IMR-90 (cell line): ENCODE measurements at regions not wholly inside any gene's neighbourhood (a gene's known extent, or its start where the extent isn't known, plus 50 kb on each side); places are given as distances from the start of the nearest gene placed in this dataset.

Experiments
- ATAC-seq: fragments of 200-7000 bp; cut with Tn5 transposase; 2 replicates; pipeline ENCODE4 v1.9.1; 2020; ENCODE audit warnings: low read depth, mild to moderate bottlenecking, moderate library complexity
- BruUV-seq: library from RNA; stranded (reverse); fragments of 400-500 nt; replicated peaks from 2 replicates; lab custom pipeline; 2021; lab: Mats Ljungman, UMichigan
- CTCF ChIA-PET: fragments of 300-600 bp; formaldehyde crosslinking; extraction: SDS; loops from one replicate; lab custom pipeline; 2021; ENCODE audit warnings: antibody characterized with exemption; lab: Yijun Ruan, JAX
- POLR2A ChIA-PET: fragments of 300-600 bp; sonication (Branson Sonifier 250); formaldehyde crosslinking; loops from one replicate; lab custom pipeline; 2022; ENCODE audit warnings: antibody characterized with exemption; ENCODE audit not compliant: unreplicated experiment; lab: Charles Lee
- DNase-seq: peaks from one replicate; pipeline ENCODE4 v3.0.0; 2013
- H2AFZ ChIP-seq: replicated peaks from 2 replicates; pipeline ENCODE3; 2013; ENCODE audit warnings: low read length, mild to moderate bottlenecking; ENCODE audit not compliant: poor library complexity
- H2AK5ac ChIP-seq: 2 replicates; pipeline ENCODE4 v1.6.1; 2013; ENCODE audit warnings: low read depth, low read length, inconsistent platforms
- H2AK9ac ChIP-seq: replicated peaks from 2 replicates; pipeline ENCODE3; 2013; ENCODE audit warnings: mild to moderate bottlenecking, low read depth, low read length, moderate library complexity; ENCODE audit not compliant: poor library complexity
- H2BK120ac ChIP-seq: 2 replicates; pipeline ENCODE4 v1.6.1; 2013; ENCODE audit warnings: low read depth, low read length, inconsistent platforms
- H2BK15ac ChIP-seq: 3 replicates; pipeline ENCODE4 v1.6.1; 2013; ENCODE audit warnings: low read depth, low read length, inconsistent platforms
- H2BK20ac ChIP-seq: 2 replicates; pipeline ENCODE4 v1.6.1; 2013; ENCODE audit warnings: low read depth, mild to moderate bottlenecking, inconsistent platforms, low read length, moderate library complexity
- H2BK5ac ChIP-seq: 2 replicates; pipeline ENCODE4 v1.6.1; 2013; ENCODE audit warnings: mild to moderate bottlenecking, low read depth, low read length, inconsistent platforms; ENCODE audit not compliant: poor library complexity, severe bottlenecking
- H3K14ac ChIP-seq: replicated peaks from 2 replicates; pipeline ENCODE4 v1.6.1; 2013; ENCODE audit warnings: low read depth, low read length, inconsistent platforms
- H3K18ac ChIP-seq: 2 replicates; pipeline ENCODE4 v1.6.1; 2013; ENCODE audit warnings: low read depth, low read length, control low read depth
- H3K23ac ChIP-seq: 2 replicates; pipeline ENCODE4 v1.6.1; 2013; ENCODE audit warnings: low read depth, low read length, inconsistent platforms
- H3K27ac ChIP-seq: 2 replicates; pipeline ENCODE4 v1.5.1; 2013; ENCODE audit warnings: mild to moderate bottlenecking, control low read depth, low read length; ENCODE audit not compliant: insufficient read depth
- H3K27me3 ChIP-seq: 2 replicates; pipeline ENCODE4 v1.6.1; 2013; ENCODE audit warnings: low read length; ENCODE audit not compliant: control insufficient read depth, insufficient read depth
- H3K36me3 ChIP-seq: 2 replicates; pipeline ENCODE4 v1.6.1; 2013; ENCODE audit warnings: low read length, mixed read lengths; ENCODE audit not compliant: control insufficient read depth, insufficient read depth
- H3K4ac ChIP-seq: 2 replicates; pipeline ENCODE4 v1.6.1; 2013; ENCODE audit warnings: low read depth, low read length, inconsistent platforms
- H3K4me1 ChIP-seq: 2 replicates; pipeline ENCODE4 v1.6.1; 2013; ENCODE audit warnings: low read length, mixed read lengths; ENCODE audit not compliant: control insufficient read depth, insufficient read depth
- H3K4me2 ChIP-seq: 2 replicates; pipeline ENCODE4 v1.6.1; 2013; ENCODE audit warnings: low read depth, mild to moderate bottlenecking, control low read depth, low read length, moderate library complexity
- H3K4me3 ChIP-seq: 2 replicates; pipeline ENCODE4 v1.5.1; 2013; ENCODE audit warnings: low read depth, mild to moderate bottlenecking, control low read depth, low read length, moderate library complexity; ENCODE audit not compliant: insufficient read depth
- H3K56ac ChIP-seq: 2 replicates; pipeline ENCODE4 v1.6.1; 2013; ENCODE audit warnings: low read length, inconsistent platforms; ENCODE audit not compliant: insufficient read depth; ENCODE audit errors: extremely low read depth
- H3K79me1 ChIP-seq, 2 experiments: 2 replicates each; pipeline ENCODE4 v1.6.1; 2013; ENCODE audit warnings: low read length in 2 of 2, inconsistent platforms in 1 of 2, low read depth in 1 of 2
- H3K9ac ChIP-seq: 2 replicates; pipeline ENCODE4 v1.6.1; 2013; ENCODE audit warnings: low read depth, low read length, control low read depth
- H3K9me1 ChIP-seq: 2 replicates; pipeline ENCODE4 v1.6.1; 2013; ENCODE audit warnings: low read length, inconsistent platforms; ENCODE audit not compliant: insufficient read depth
- H3K9me3 ChIP-seq: 2 replicates; pipeline ENCODE4 v1.6.1; 2013; ENCODE audit warnings: low read length; ENCODE audit not compliant: control insufficient read depth, insufficient read depth
- H4K20me1 ChIP-seq: 2 replicates; pipeline ENCODE4 v1.6.1; 2013; ENCODE audit warnings: low read length, inconsistent platforms; ENCODE audit not compliant: insufficient read depth
- H4K5ac ChIP-seq: 2 replicates; pipeline ENCODE4 v1.6.1; 2013; ENCODE audit warnings: mild to moderate bottlenecking, low read depth, low read length, control low read depth
- H4K8ac ChIP-seq, 2 experiments: 2 replicates each; pipeline ENCODE4 v1.6.1; 2013; ENCODE audit warnings: low read depth in 2 of 2, low read length in 2 of 2, control low read depth in 1 of 2, inconsistent platforms in 1 of 2
- H4K91ac ChIP-seq: 2 replicates; pipeline ENCODE4 v1.6.1; 2013; ENCODE audit warnings: low read depth, low read length, inconsistent platforms; ENCODE audit not compliant: insufficient read depth
- BHLHE40 ChIP-seq: fragments of 150-350 bp; IDR thresholded peaks from 2 replicates; pipeline ENCODE4 v1.6.1; 2016; ENCODE audit warnings: mild to moderate bottlenecking, low read depth, low read length
- CEBPB ChIP-seq: IDR thresholded peaks from 2 replicates; pipeline ENCODE4 v1.6.1; 2012; ENCODE audit warnings: low read depth, low read length, improper control_type of control experiment
- CHD1 ChIP-seq: IDR thresholded peaks from 2 replicates; pipeline ENCODE4 v1.6.1; 2012; ENCODE audit warnings: low read depth, low read length, improper control_type of control experiment
- ELK1 ChIP-seq: fragments of 150-350 bp; IDR thresholded peaks from 2 replicates; pipeline ENCODE4 v1.6.1; 2016; ENCODE audit warnings: low read depth, mild to moderate bottlenecking, low read length, moderate library complexity, borderline replicate concordance
- FOS ChIP-seq: fragments of 150-350 bp; IDR thresholded peaks from 2 replicates; pipeline ENCODE4 v1.6.1; 2016; ENCODE audit warnings: low read depth, low read length
- MAFK ChIP-seq: IDR thresholded peaks from 2 replicates; pipeline ENCODE4 v1.6.1; 2012; ENCODE audit warnings: low read depth, low read length, improper control_type of control experiment
- MAZ ChIP-seq: IDR thresholded peaks from 2 replicates; pipeline ENCODE4 v1.6.1; 2012; ENCODE audit warnings: low read depth, mild to moderate bottlenecking, low read length, improper control_type of control experiment, moderate library complexity, borderline replicate concordance
- MXI1 ChIP-seq: IDR thresholded peaks from 2 replicates; pipeline ENCODE4 v1.6.1; 2012; ENCODE audit warnings: low read depth, mild to moderate bottlenecking, low read length, moderate library complexity, borderline replicate concordance
- NFE2L2 ChIP-seq: fragments of 150-350 bp; IDR thresholded peaks from 2 replicates; pipeline ENCODE4 v1.6.1; 2016; ENCODE audit warnings: low read depth, mild to moderate bottlenecking, low read length
- POLR2A ChIP-seq: IDR thresholded peaks from 2 replicates; pipeline ENCODE4 v1.6.1; 2012; ENCODE audit warnings: mild to moderate bottlenecking, low read depth, low read length
- RAD21 ChIP-seq: IDR thresholded peaks from 2 replicates; pipeline ENCODE4 v1.6.1; 2012; ENCODE audit warnings: low read length, improper control_type of control experiment
- RCOR1 ChIP-seq: IDR thresholded peaks from 2 replicates; pipeline ENCODE4 v1.6.1; 2012; ENCODE audit warnings: mild to moderate bottlenecking, low read length, improper control_type of control experiment; ENCODE audit not compliant: insufficient replicate concordance
- RFX5 ChIP-seq: IDR thresholded peaks from 2 replicates; pipeline ENCODE4 v1.8.0; 2012; ENCODE audit warnings: low read depth, mild to moderate bottlenecking, low read length, moderate library complexity
- SMC3 ChIP-seq: fragments of 150-350 bp; IDR thresholded peaks from 2 replicates; pipeline ENCODE4 v1.6.1; 2016; ENCODE audit warnings: low read depth, mild to moderate bottlenecking, antibody characterized with exemption, low read length, moderate library complexity
- USF2 ChIP-seq: fragments of 150-350 bp; IDR thresholded peaks from 2 replicates; pipeline ENCODE4 v1.6.1; 2017; ENCODE audit warnings: mild to moderate bottlenecking, antibody characterized with exemption, low read length, low read depth
- WGBS, 2 experiments: methylation state at CpG; one replicate each; pipeline versions ENCODE4 v1.1.5 to v1.1.7; 2013; ENCODE audit warnings: missing lambda C conversion rate in 2 of 2; ENCODE audit not compliant: insufficient read length in 1 of 2; ENCODE audit errors: extremely low coverage in 2 of 2; 5-methylcytosine and 5-hydroxymethylcytosine counted together
- dilution Hi-C: fragments of 300-500 bp; cut with HindIII; formaldehyde crosslinking; loops from one replicate; pipeline ENCODE4 v1.14.3; 2018; ENCODE audit warnings: low sequenced_read_pairs; ENCODE audit not compliant: unreplicated experiment
- in situ Hi-C: fragments of 300-500 bp; cut with MboI; formaldehyde crosslinking; loops from 3 replicates; pipeline ENCODE4 v1.14.3; 2019; ENCODE audit warnings: low sequenced_read_pairs, inconsistent platforms, mixed read lengths
- intact Hi-C: fragments of 100-400 bp; cut with micrococcal nuclease; formaldehyde crosslinking; loops from 2 replicates; pipeline ENCODE4 v1.10.0; 2022
- TF ChIP-seq, protein P1 (sequence below): conservative IDR thresholded peaks from 2 replicates; pipeline ENCODE4 v1.5.1; 2012; ENCODE audit warnings: mild to moderate bottlenecking, low read depth, low read length, improper control_type of control experiment

DNA sequence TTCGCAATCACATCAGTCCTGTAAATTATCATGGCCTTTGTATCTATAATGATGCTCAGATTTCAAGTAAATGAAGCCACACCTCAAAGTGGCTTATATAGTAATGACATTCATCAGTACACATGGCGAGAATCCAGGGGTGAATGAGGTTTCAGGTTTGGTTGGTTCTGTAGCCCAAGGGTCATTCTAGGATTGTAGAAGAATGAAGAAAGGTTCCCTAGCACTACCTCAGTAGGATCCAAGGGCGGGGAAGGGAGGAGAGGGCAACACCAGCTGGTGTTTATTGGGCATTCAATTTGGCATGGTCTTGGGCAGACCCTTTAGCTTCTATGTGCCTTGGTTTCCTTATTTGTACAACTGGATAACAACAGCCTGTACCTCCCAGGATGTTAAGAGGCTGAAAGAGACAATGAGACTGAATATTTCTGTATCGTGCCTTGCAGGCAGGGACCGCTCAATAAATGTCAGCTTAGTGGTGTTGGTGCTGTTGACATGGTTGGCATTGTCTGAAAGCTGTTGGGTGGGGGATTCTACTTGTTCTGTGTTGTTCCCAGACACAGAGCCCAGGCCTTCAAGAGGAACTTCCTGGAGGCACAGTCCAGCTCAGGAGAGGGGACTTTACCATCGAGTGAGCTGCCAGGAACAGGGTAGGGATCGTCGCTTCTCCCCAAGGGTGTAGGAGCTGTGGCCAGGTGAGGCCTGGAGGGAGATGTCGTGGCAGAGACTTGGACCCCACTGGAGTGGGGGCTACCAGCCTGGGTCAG, 388.2 kb downstream of the PTPRU start:
- no peak overlapping the region for H2BK20ac ChIP-seq
- H3K4me1 ChIP-seq: no peaks in the 10 kb centered on the region
- no peaks in the 10 kb centered on the region for H3K79me1 ChIP-seq
- H3K27ac ChIP-seq: no peak overlapping the region
- CTCF ChIA-PET: no interaction called here
- peaks cover 7% of the 10 kb centered on the region; the same call in 1 of the 2 replicates for H3K27me3 ChIP-seq
- no peaks in the 10 kb centered on the region for H3K36me3 ChIP-seq
- no peak overlapping the region for H3K23ac ChIP-seq
- TF ChIP-seq RCOR1 (no peak), RAD21 (no peak), CHD1 (no peak), MAFK (no peak), MAZ (no peak), MXI1 (no peak), RFX5 (no peak), CEBPB (no peak), FOS (no peak), NFE2L2 (no peak), POLR2A (no peak), USF2 (no peak), BHLHE40 (no peak), ELK1 (no peak), SMC3 (no peak)
- TF ChIP-seq, protein P1, sequence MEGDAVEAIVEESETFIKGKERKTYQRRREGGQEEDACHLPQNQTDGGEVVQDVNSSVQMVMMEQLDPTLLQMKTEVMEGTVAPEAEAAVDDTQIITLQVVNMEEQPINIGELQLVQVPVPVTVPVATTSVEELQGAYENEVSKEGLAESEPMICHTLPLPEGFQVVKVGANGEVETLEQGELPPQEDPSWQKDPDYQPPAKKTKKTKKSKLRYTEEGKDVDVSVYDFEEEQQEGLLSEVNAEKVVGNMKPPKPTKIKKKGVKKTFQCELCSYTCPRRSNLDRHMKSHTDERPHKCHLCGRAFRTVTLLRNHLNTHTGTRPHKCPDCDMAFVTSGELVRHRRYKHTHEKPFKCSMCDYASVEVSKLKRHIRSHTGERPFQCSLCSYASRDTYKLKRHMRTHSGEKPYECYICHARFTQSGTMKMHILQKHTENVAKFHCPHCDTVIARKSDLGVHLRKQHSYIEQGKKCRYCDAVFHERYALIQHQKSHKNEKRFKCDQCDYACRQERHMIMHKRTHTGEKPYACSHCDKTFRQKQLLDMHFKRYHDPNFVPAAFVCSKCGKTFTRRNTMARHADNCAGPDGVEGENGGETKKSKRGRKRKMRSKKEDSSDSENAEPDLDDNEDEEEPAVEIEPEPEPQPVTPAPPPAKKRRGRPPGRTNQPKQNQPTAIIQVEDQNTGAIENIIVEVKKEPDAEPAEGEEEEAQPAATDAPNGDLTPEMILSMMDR: no peak
- H3K4me2 ChIP-seq: no peak overlapping the region
- no peak overlapping the region for H4K8ac ChIP-seq
- no peak overlapping the region for H2BK120ac ChIP-seq
- H2BK5ac ChIP-seq: no peak overlapping the region
- no peak overlapping the region for H2AK5ac ChIP-seq
- H2AK9ac ChIP-seq: no peak overlapping the region
- H3K4me3 ChIP-seq: no peak overlapping the region
- dilution Hi-C loops (no loop called here), in situ Hi-C loops (no loop called here), intact Hi-C loops (no loop called here)
- 28% methylated on average over 2 of the region's 9 CpGs; no CpG with 5 or more reads in 1 of the 2 experiments for WGBS, 2 experiments
- DNase-seq: no peak
- POLR2A ChIA-PET: no interaction called here
- H3K9ac ChIP-seq: no peak overlapping the region
- H2AFZ ChIP-seq: peak overlapping the region; percentile 28
- H3K18ac ChIP-seq: no peak overlapping the region
- H3K9me3 ChIP-seq: 0 out of 2 replicates have a peak, but pooled peaks cover 3% of the 10 kb centered on the region
- H4K91ac ChIP-seq: no peak overlapping the region
- no peaks in the 10 kb centered on the region for H3K9me1 ChIP-seq
- H2BK15ac ChIP-seq: no peak overlapping the region
- no peaks in the 10 kb centered on the region; the same call in 1 of the 2 replicates for H4K20me1 ChIP-seq
- no TSS peak for BruUV-seq
- H4K5ac ChIP-seq: no peak overlapping the region
- no peak for ATAC-seq
- H3K4ac ChIP-seq: no peak overlapping the region
- H3K56ac ChIP-seq: no peak overlapping the region
- no peak overlapping the region for H3K14ac ChIP-seq
